Sigmoid colon (tissue), 6 donors: ENCODE measurements at regions not wholly inside any gene's neighbourhood (a gene's known extent, or its start where the extent isn't known, plus 50 kb on each side); places are given as distances from the start of the nearest gene placed in this dataset.

Experiments
- DNase-seq: peaks from one replicate; pipeline ENCODE4 v3.0.0-alpha.2; 2019
- H3K27ac ChIP-seq, 4 donors: fragments of 200-600 bp; sonication (generic); one replicate each; pipeline ENCODE4 v1.5.1; 2016 to 2019; ENCODE audit warnings: mild to moderate bottlenecking in 1 of 4
- H3K27me3 ChIP-seq, 3 donors: fragments of 200-600 bp; sonication (generic); one replicate each; pipeline ENCODE4 v1.5.1; 2019; ENCODE audit warnings: mild to moderate bottlenecking in 1 of 3
- H3K36me3 ChIP-seq, 4 donors: fragments of 200-600 bp; sonication (generic); one replicate each; pipeline ENCODE4 v1.5.1; 2016 to 2019
- H3K4me1 ChIP-seq, 4 donors: fragments of 200-600 bp; sonication (generic); one replicate each; pipeline ENCODE4 v1.5.1; 2017 to 2019
- H3K4me3 ChIP-seq, 4 donors: fragments of 200-600 bp; sonication (generic); one replicate each; pipeline ENCODE4 v1.5.1; 2017 to 2019; ENCODE audit warnings: mild to moderate bottlenecking in 2 of 4, moderate library complexity in 1 of 4
- H3K9me3 ChIP-seq, 4 donors: fragments of 200-600 bp in 3 of 4; sonication (generic) in 3 of 4; one replicate each; pipeline versions ENCODE4 v1.5.1 to v1.6.1; 2013 to 2019
- CTCF ChIP-seq, 4 experiments: fragments of 450-650 bp in 3 of 4; fragments of 200-600 bp in 1 of 4; IDR thresholded peaks; one replicate each; pipeline ENCODE4 v1.5.1; 2016 to 2019; ENCODE audit warnings: antibody characterized with exemption in 4 of 4, mild to moderate bottlenecking in 3 of 4, moderate library complexity in 2 of 4
- EP300 ChIP-seq, 4 donors: sonication (generic); formaldehyde crosslinking; IDR thresholded peaks; one replicate each; pipeline ENCODE4 v1.6.1; 2017; ENCODE audit warnings: antibody characterized with exemption in 4 of 4
- POLR2A ChIP-seq, 2 donors: fragments of 450-650 bp; IDR thresholded peaks; one replicate each; pipeline ENCODE4 v1.6.1; 2016; ENCODE audit warnings: antibody characterized with exemption in 2 of 2, mild to moderate bottlenecking in 2 of 2, moderate library complexity in 2 of 2
- POLR2AphosphoS5 ChIP-seq, 4 donors: sonication (generic); formaldehyde crosslinking; IDR thresholded peaks; one replicate each; pipeline ENCODE4 v1.6.1; 2017; ENCODE audit warnings: antibody characterized with exemption in 4 of 4
- WGBS, 2 donors: extraction: QIAGEN DNeasy Blood & Tissue Kit; methylation state at CpG; one replicate each; pipeline ENCODE4 v1.1.7; 2013; 5-methylcytosine and 5-hydroxymethylcytosine counted together
- intact Hi-C: fragments of 100-400 bp; cut with DNase I; formaldehyde crosslinking; loops from one replicate; pipeline ENCODE4 v1.15.1; 2023
- donor health status: healthy with polysubstance abuse.
- donor health status: healthy.

- no peaks in the 10 kb centered on the region for H3K36me3 ChIP-seq
- WGBS, 2 donors: 67 to 91% methylated on average over 1 of the region's 1 CpG
- no peaks in the 10 kb centered on the region for H3K9me3 ChIP-seq
- TF ChIP-seq POLR2AphosphoS5 (IDR thresholded peaks at IDR 0.05) (no peak), EP300 (IDR thresholded peaks at IDR 0.05) (no peak), POLR2A (IDR thresholded peaks at IDR 0.05) (no peak), CTCF (IDR thresholded peaks at IDR 0.05) (no peak)
- H3K27me3 ChIP-seq: no peaks in the 10 kb centered on the region
- no peak for DNase-seq
- no peak overlapping the region for H3K4me3 ChIP-seq
- H3K4me1 ChIP-seq: no peaks in the 10 kb centered on the region
- intact Hi-C loops: no loop called here
- H3K27ac ChIP-seq: no peak overlapping the region
Observed at GRCh38 chr11:70585236-70585545, 186.9 kb downstream of the CTTN start.

- DNase-seq: peak; percentile 41
- WGBS, 2 donors: 89 to 95% methylated on average over 26 of the region's 26 CpGs
- intact Hi-C loops: no loop called here
- H3K4me1 ChIP-seq: no peaks in the 10 kb centered on the region
- H3K27ac ChIP-seq: no peak overlapping the region
- no peaks in the 10 kb centered on the region for H3K27me3 ChIP-seq
- H3K4me3 ChIP-seq: no peak overlapping the region
- H3K36me3 ChIP-seq: no peaks in the 10 kb centered on the region
- H3K9me3 ChIP-seq: no peaks in the 10 kb centered on the region
- TF ChIP-seq EP300 (IDR thresholded peaks at IDR 0.05) (no peak), POLR2A (IDR thresholded peaks at IDR 0.05) (no peak), CTCF (IDR thresholded peaks at IDR 0.05) (no peak)
Observed at GRCh38 chr11:70586261-70587074, 188.1 kb downstream of the CTTN start.

- WGBS, 2 donors: 83 to 95% methylated on average over 9 of the region's 9 CpGs
- no peaks in the 10 kb centered on the region for H3K27me3 ChIP-seq
- no peaks in the 10 kb centered on the region for H3K9me3 ChIP-seq
- H3K4me3 ChIP-seq: no peak overlapping the region
- no peaks in the 10 kb centered on the region for H3K36me3 ChIP-seq
- intact Hi-C loops: no loop called here
- no peak overlapping the region for H3K27ac ChIP-seq
- TF ChIP-seq POLR2AphosphoS5 (IDR thresholded peaks at IDR 0.05) (no peak), EP300 (IDR thresholded peaks at IDR 0.05) (no peak), CTCF (IDR thresholded peaks at IDR 0.05) (no peak), POLR2A (IDR thresholded peaks at IDR 0.05) (no peak)
- H3K4me1 ChIP-seq: no peaks in the 10 kb centered on the region
- DNase-seq: no peak
Observed at GRCh38 chr11:70587075-70587389, 188.7 kb downstream of the CTTN start.

GRCh38 chr11:70590356-70590991 lies 192.1 kb downstream of the CTTN start:
- Histone ChIP-seq H3K4me3 (no peak overlapping the region), H3K36me3 (no peaks in the 10 kb centered on the region), H3K27ac (no peak overlapping the region), H3K4me1 (no peaks in the 10 kb centered on the region), H3K27me3 (no peaks in the 10 kb centered on the region), H3K9me3 (no peaks in the 10 kb centered on the region)
- WGBS, 2 donors: 64 to 86% methylated on average over 7 of the region's 7 CpGs
- TF ChIP-seq CTCF (IDR thresholded peaks at IDR 0.05) (no peak), POLR2A (IDR thresholded peaks at IDR 0.05) (no peak), POLR2AphosphoS5 (IDR thresholded peaks at IDR 0.05) (no peak), EP300 (IDR thresholded peaks at IDR 0.05) (no peak)
- DNase-seq: no peak
- intact Hi-C loops: no loop called here
